HUDEP-2 (cell line): ENCODE measurements at regions not wholly inside any gene's neighbourhood (a gene's known extent, or its start where the extent isn't known, plus 50 kb on each side); places are given as distances from the start of the nearest gene placed in this dataset.
A peak's percentile ranks its signal among the peaks of the same experiment; 100 is the strongest.

Experiments
- DNase-seq, 76 experiments: peaks; one replicate each; lab custom pipeline; 2025; ENCODE audit not compliant: unreplicated experiment in 76 of 76; lab: John Stamatoyannopoulos, UW

DNA sequence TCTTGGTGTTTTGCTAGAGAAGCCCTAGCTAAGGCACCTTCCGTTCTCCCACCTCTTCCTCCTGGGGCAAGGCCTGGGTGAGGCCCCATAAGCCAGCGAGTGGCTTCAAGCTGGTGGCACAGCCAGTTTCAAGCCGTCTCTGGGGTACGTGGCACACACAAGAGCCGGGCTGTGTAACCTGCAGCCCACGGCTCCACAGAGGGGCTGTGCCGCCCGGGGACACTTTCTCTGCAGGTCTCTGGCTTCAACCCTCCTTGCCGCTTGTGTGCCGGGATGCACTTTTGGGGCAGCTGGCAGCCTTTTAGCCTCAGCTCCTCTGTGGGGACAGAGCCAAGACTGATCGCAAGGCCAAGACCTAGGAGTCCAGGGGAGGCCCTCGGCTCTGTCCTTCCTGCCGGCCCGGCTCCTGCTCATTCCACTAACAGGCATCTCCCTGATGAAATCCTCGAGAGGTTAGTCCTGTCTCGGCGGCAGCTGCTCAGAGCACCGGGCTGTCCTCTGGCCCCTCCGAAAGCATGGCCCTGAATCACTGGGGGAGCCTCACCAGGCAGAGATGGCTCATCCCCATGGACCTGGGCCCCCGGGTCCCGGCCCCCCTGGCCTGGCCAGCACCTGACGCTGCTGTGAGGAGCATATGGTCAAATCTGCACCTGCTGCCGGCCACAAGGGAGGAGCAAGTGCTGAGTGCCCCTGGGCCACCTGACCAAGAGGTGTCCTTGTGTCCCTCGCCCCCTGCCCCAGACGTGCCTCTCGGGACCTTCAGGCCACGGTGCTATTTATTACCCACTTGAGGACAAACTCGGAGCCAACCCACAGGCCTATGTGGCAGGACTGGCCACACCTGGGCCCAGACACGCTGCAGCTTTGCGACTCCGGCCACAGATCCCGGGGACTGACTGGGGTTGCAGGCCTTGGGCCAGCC is 98.5 kb downstream of the METRNL start:
- no peak for DNase-seq

DNA sequence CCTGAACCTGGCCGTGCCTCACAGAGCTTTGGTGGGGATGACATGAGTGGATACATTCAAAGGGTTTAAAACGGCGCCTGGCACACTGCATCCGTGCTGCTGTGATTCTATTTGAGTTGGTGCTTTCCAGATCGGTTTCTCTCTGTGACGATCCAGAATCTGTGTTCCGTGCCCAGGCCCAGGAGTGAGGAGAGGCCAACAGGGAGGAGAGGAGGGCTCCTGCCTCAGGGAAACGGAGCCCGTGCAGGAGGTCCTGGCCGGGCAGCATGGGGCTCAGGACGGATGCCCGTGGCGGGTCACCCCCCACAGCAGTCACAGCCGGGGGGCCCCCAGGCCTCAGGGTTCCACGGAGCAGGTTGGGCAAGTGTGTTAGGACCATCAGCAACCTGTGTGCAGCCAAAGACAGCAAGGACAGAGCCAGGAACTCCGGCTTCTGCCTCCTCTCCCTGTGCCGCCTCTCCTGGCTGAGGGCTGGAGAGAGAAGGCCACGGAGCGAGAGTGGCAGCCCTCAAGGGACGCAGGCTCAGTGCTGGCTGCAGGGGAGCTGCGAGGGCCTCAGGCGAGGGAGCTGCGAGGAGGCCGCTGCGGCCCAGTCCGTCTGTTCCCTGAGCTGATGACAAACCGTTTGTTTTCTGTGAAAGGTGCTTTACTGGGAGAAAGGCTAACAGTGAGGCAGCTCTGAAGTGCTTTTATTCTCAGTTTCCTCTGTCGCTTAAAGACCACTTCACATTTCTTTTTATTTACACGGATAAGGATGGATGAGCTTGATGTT is 99.3 kb downstream of the METRNL start:
- DNase-seq, result no peak

DNA sequence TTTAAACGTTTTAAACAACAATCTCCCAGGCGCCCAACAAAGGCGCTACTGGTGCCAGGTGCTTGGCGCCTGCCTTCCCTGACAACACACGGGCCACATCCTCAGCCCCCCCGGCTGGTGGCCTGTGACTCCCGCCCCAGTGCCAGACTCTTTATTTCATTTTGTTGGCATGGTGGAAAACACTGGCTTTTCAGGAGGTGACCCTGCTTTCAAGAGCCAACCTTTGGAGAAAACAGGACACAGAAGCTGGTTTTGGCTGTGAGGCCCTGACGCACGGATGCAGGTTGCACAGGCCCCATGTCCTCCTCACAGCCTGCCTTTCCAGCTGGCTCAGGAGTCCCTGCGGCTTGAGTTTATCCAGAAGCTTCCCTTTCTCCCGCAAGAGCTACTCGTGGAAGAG is 100.0 kb downstream of the METRNL start:
- no peak for DNase-seq

DNA sequence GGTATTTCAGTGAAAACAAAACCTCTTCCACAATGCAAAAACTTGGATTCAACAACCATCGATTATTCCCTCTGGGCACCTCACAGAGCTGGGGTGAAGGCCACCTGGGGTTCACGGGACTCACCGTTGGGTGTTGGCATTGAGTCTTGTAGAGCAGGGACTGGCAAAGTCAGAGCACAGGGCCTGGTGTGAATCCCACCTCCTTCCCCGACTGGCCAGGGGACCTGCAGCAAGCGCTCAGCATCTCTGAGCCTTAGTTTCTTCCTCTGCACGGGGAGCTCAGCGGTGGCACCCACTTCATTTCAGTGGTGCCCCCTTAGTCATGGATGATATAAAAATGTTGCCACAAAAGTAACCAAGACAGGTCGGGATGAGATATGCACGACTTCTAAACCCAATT is 100.4 kb downstream of the METRNL start:
- DNase-seq, result no peak

- DNase-seq, result no peak
Measured at GRCh38 chr17:83180264-83180995, 101.0 kb downstream of the METRNL start.

DNA sequence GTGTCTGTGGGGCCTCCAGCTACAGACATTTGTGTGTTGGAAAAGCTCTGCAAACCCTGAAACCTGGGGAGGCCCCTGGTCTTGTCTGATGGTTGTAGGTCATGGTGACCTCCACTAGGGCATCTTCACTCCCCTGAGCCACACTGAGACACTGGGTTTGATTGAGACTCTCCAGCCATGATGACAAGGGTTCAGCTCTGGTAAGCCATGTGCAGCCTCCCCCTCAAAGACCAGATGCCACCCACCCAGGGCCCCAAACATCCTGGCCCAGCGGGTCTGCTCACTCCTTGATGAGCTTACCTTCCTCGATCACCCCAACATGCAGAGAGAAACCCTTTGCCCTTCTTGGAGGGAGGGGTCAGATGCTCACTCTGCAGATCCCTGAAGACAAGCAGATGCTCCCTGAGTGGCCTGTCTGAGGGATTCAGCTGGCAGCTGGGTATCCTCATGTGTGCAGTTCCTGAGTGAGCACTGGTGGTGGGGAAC is 101.6 kb downstream of the METRNL start:
- DNase-seq, result no peak

- DNase-seq, result no peak
Measured at GRCh38 chr17:83181991-83182619, 102.7 kb downstream of the METRNL start.

DNA sequence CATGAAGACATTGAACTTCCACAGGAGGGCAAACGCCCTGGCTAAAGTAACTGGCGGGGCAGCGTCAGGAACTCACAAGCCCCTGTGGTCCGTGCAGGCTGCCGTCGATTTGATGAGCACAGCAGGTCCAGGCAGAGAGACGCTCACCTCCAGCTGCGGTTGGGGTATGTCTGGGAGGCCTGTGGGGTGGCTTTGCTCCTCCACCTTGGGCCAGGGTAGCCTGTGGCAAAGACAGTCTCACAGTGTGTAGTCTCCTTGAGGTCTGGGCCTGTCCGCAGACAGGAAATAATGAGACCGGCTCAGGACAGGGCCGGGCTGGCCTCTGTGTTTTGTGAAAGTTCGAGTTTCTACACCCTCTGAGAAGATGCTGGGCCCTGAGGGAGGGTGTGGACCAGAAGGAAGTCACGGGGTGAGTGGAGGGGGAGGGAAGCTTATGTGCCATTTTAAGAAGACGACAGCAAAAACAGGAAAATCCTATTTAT is 103.3 kb downstream of the METRNL start:
- DNase-seq, result no peak

GRCh38 chr17:83183145-83183948 is 103.9 kb downstream of the METRNL start:
- DNase-seq, result no peak

DNA sequence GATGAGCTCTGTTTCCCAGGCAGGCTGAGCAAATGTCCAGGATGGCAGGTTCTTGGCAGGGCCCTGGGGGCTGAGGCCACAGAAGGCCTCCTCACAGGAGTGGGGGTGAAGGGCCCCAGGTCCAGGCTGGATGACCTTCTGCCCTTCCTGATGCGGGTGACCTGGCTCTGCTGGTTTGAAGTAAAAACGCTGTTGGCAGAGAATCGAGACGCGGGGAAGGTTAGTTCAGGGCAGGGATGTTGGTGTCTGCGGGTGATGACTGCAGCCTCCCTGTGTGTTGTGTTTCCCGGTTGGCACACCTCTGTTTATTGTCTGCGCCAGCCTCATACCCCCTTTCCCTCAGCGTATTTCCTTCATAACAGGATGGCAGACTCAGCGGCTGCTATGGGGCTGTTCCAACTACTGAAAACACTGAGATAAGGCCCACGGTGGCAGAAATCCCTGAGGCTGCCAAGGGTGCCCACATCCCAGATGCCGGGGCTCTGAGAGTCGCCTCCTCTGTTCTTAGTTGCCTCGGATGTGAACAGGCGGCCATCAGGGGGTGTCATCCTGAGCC is 104.6 kb downstream of the METRNL start:
- DNase-seq, result no peak

- DNase-seq, result no peak
Measured at GRCh38 chr17:83185023-83186002, 105.9 kb downstream of the METRNL start.

GRCh38 chr17:83186226-83186625 is 106.8 kb downstream of the METRNL start:
- peak in 29 of 76 experiments; percentile 2 to 50 (median 19) for DNase-seq

DNA sequence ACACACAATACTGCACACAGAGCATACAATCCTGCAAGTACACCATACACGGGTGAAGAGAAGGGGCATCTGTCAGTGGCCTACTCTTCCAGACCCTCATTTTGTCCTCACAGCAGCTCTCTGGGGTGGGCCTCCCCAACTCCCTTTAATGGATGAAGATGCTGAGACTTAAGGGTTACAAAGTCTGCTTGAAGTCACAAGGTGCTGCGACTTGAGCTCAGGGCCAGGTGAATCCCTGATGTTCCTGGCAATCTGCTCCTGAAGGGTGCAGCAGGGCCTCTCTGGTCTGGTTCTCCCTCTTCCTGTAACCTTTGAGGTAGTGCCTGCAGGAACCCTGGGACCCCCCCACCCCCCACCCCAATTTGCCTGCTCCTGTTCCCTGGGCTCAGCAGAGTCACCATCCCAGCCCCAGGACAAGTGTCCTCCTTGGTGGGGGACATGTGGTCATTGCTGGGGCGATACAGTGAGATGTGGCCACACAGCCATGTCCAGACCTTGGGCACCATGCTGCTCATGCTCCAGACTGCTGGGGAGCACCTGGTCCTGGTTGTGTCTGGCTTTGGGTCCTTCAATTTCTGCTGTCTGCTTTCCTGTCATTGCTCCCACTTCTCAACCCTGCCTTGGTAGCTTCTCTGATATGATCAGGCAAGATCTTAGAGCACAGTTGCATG is 107.5 kb downstream of the METRNL start:
- DNase-seq, result no peak

DNA sequence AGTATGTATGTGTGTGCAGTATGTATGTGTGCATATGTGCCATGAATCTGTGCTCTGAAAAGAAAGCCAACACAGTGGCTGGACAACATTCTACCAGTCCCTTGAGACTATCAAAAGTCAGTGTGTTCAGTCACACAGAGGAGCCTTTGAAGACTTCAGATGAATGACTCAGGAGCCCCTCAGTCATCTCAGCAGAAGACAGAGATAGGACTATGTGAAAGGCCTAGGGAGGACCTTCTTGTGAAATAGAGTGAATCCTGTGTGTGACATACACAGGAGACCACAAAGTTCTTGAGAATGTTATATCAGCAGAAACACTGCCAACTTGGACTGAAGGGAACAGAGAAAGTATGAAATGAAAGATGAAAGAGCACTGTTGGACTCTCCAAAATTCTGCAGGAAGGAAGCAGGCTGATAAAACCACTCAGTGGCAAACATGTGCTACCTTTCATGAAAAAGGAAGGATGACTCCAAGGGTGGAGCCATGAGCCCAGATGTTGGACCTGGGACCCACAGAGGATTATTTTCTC is 108.4 kb downstream of the METRNL start:
- no peak for DNase-seq

DNA sequence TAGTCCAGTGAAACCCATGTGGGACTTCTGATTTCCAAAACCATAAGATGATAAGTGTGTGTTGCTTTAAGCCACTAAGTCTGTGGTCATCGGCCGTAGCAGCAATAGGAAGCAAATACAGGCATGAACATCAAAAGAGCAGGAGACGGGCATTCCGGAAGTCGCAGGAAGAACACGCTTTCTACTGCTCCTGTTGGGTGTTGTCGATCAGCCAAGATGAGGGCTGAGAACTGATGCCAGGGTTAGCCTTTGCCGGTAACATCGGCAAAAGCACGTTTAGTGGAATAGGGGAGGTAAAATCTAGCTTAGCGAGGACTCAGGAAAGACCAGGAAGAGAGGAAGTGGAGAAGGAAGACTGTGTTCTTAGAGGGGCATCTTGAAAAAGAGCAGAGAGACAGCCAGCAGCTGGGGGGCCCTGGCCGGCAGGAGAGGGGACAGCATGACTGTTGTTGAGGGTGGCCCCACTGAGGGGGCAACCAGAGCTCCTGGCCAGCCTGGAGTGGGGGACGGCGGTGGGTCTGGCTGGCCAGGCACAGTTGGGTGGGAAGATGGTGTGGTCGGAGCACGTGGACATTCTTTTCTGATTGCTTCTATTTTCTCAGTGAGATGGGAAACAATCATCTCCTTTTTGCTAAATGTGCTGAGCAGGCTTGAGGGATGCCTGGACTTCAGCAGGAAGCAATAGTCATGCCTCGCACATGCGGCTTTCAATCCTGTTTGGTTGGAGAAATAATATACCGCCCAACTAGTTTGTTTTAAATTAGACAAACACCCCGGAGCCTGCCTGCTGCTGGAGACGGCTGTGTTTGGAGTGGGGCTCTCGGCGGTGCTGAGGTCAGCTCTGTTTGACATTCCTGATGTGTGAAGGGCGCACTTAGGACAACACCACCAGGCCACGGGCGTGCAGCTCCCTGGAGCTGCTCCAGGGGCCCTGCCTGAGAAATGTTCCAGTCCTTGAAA is 109.9 kb downstream of the METRNL start:
- no peak for DNase-seq

DNA sequence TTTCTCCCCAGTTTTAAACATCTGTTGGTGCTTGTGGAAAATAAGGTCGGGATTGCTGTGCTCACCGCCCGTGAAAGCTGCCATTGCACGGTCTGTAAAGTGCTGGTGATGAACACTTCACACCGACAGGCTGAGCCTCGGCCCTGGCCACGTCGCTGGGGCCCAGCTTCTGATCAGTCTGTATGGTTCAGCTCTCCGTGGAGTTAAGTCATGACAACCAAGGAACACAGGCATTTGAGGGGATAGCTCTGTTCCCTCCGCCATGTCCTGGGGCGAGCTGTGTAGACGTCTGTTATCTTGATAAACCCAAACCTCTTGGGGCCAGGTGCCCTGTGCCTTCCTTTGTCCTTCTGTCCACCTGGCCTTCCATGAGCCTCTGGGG is 110.6 kb downstream of the METRNL start:
- no peak for DNase-seq
